ENCODE measurements at regions not wholly inside any gene's neighbourhood (a gene's known extent, or its start where the extent isn't known, plus 50 kb on each side); places are given as distances from the start of the nearest gene placed in this dataset.
A peak's percentile ranks its signal among the peaks of the same experiment; 100 is the strongest.

DNA sequence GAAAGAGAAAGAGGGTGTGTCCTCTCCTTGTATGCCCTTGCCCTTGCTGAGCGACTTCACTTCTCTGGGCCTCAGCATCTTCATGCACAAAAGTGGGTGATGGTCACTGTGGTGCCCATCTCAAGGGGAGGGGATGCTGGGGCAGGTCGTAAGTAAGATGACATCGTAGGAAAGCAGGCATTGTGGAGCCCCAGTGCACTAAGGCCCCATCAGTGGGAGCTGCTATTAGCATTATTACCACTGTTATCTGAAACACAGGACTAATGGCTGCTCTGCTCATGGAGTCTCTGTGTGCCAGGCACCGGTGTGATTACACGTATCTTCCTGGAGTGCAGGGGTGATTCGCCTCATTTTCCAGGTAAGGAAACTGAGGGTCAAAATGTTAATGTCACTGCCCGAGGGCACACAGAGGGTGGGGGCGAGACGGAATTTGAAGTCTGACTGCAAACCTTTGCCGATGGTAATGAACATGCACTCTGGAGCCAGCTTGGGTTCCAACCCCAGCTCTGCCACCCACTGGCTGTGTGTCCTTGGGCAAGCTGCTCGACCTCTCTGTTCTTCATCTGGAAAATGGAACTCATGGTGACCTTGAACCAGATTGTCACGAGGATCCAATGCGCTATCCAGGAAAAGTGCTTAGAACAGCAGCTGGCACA lies 63.2 kb upstream of the GSE1 start:
- ChIA-PET CTCF (interaction anchor here (0.6 kb wide), 1 partner anchor 99 kb away, joined by 12 read pairs; no protein-coding TSS in a partner anchor), POLR2A (no interaction called here)
- in situ Hi-C loops (cut with HindIII; ENCODE audit: low pct_unique_long_range_greater_than_20kb, low sequenced_read_pairs): no loop called here
- DNase-seq (ENCODE audit: low read depth, low spot score): no peak
- no peak for ATAC-seq
- H3K27ac ChIP-seq (ENCODE audit: low read length): peak overlapping the region; percentile 17; the same call in 1 of the 2 replicates
- intact Hi-C loops (cut with micrococcal nuclease; ENCODE audit: unreplicated experiment): loop anchor here (10.0 kb wide), 1 partner anchor 105 kb away; no protein-coding TSS in a partner anchor
- peaks cover 24% of the 10 kb centered on the region for H3K4me1 ChIP-seq (ENCODE audit: control insufficient read depth, insufficient read depth, low read length)
- TF ChIP-seq, protein P1, sequence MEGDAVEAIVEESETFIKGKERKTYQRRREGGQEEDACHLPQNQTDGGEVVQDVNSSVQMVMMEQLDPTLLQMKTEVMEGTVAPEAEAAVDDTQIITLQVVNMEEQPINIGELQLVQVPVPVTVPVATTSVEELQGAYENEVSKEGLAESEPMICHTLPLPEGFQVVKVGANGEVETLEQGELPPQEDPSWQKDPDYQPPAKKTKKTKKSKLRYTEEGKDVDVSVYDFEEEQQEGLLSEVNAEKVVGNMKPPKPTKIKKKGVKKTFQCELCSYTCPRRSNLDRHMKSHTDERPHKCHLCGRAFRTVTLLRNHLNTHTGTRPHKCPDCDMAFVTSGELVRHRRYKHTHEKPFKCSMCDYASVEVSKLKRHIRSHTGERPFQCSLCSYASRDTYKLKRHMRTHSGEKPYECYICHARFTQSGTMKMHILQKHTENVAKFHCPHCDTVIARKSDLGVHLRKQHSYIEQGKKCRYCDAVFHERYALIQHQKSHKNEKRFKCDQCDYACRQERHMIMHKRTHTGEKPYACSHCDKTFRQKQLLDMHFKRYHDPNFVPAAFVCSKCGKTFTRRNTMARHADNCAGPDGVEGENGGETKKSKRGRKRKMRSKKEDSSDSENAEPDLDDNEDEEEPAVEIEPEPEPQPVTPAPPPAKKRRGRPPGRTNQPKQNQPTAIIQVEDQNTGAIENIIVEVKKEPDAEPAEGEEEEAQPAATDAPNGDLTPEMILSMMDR (IDR thresholded peaks at IDR 0.05): no peak
- no peak for TF ChIP-seq REST (IDR thresholded peaks at IDR 0.05; ENCODE audit: insufficient read depth in 1 of 2, low read depth in 2 of 2, low read length in 1 of 2)
- TF ChIP-seq TCF7L2 (IDR thresholded peaks at IDR 0.05; ENCODE audit: low read depth, low read length): no peak
- no peak for TF ChIP-seq SIN3A (IDR thresholded peaks at IDR 0.05; ENCODE audit: borderline replicate concordance, insufficient read depth, low read depth, low read length)
- no peak for TF ChIP-seq POLR2AphosphoS5 (IDR thresholded peaks at IDR 0.05; ENCODE audit: low read depth, low read length)
- no peaks in the 10 kb centered on the region; the same call in 1 of the 2 replicates for H3K36me3 ChIP-seq (ENCODE audit: control insufficient read depth, insufficient read depth, low read length)
- BruUV-seq (replicated peaks): no TSS peak
- no peaks in the 10 kb centered on the region for H3K27me3 ChIP-seq (ENCODE audit: control insufficient read depth, insufficient read depth, low read length)
- no peaks in the 10 kb centered on the region for H3K9me3 ChIP-seq (ENCODE audit: control insufficient read depth, insufficient read depth, low read depth, low read length)
- H3K4me3 ChIP-seq (ENCODE audit: low read depth in 2 of 2, low read length in 2 of 2): no peak overlapping the region

DNA sequence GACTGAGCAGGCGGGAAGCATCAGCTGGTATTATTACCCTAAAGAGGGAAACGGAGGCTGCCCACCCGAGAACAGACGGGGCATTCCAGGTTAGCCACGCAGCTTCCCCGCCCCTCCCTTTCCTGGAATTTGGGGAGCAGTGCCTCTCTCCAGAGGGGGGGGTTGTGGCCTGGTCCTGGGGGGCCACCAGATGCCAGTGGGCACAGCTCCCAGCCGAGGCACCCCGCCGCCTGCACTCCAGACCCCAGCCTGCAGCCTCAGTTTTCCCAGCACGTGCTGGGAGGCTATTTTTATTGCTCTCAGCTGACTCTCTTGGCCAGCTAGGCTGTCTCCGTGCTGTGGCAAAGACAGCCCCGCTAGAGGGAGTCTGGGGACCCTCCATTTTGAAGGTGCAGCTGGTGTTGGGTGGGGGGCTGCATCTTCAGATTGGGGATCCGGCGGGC lies 62.7 kb upstream of the GSE1 start:
- peak overlapping the region; percentile 80 for H3K27ac ChIP-seq (ENCODE audit: low read length)
- POLR2A ChIA-PET: no interaction called here
- no TSS peak for BruUV-seq (replicated peaks)
- no peaks in the 10 kb centered on the region; the same call in 1 of the 2 replicates for H3K36me3 ChIP-seq (ENCODE audit: control insufficient read depth, insufficient read depth, low read length)
- intact Hi-C loops (cut with micrococcal nuclease; ENCODE audit: unreplicated experiment): no loop called here
- DNase-seq (ENCODE audit: low read depth, low spot score) (no peak), ATAC-seq (no peak)
- peaks cover 24% of the 10 kb centered on the region for H3K4me1 ChIP-seq (ENCODE audit: control insufficient read depth, insufficient read depth, low read length)
- H3K4me3 ChIP-seq (ENCODE audit: low read depth in 2 of 2, low read length in 2 of 2): no peak overlapping the region
- CTCF ChIA-PET: interaction anchor here (0.6 kb wide), 1 partner anchor 100 kb away, joined by 12 read pairs; no protein-coding TSS in a partner anchor
- no peaks in the 10 kb centered on the region for H3K9me3 ChIP-seq (ENCODE audit: control insufficient read depth, insufficient read depth, low read depth, low read length)
- TF ChIP-seq POLR2AphosphoS5 (IDR thresholded peaks at IDR 0.05; ENCODE audit: low read depth, low read length) (no peak), REST (IDR thresholded peaks at IDR 0.05; ENCODE audit: insufficient read depth in 1 of 2, low read depth in 2 of 2, low read length in 1 of 2) (no peak), SIN3A (IDR thresholded peaks at IDR 0.05; ENCODE audit: borderline replicate concordance, insufficient read depth, low read depth, low read length) (no peak), TCF7L2 (IDR thresholded peaks at IDR 0.05; ENCODE audit: low read depth, low read length) (no peak)
- TF ChIP-seq, protein P1 (IDR thresholded peaks at IDR 0.05): no peak; the same call in 1 of the 2 replicates
- no peaks in the 10 kb centered on the region for H3K27me3 ChIP-seq (ENCODE audit: control insufficient read depth, insufficient read depth, low read length)
- in situ Hi-C loops (cut with HindIII; ENCODE audit: low pct_unique_long_range_greater_than_20kb, low sequenced_read_pairs): no loop called here
